GM13977 (cell line): ENCODE measurements at regions not wholly inside any gene's neighbourhood (a gene's known extent, or its start where the extent isn't known, plus 50 kb on each side); places are given as distances from the start of the nearest gene placed in this dataset.

Experiments
- DNase-seq: peaks from one replicate; pipeline ENCODE4 v3.0.0; 2012; ENCODE audit warnings: low spot score
- CTCF ChIP-seq: IDR thresholded peaks from 2 replicates; pipeline ENCODE4 v1.5.1; 2012; ENCODE audit warnings: mild to moderate bottlenecking, control low read depth; ENCODE audit not compliant: insufficient read depth; ENCODE audit errors: extremely low read depth, missing control alignments
- in situ Hi-C: fragments of 300-500 bp; cut with MboI; formaldehyde crosslinking; loops from one replicate; pipeline ENCODE4 v1.12.0; 2022; ENCODE audit warnings: low sequenced_read_pairs, low pct_unique_long_range_greater_than_20kb, mixed read lengths, inconsistent platforms; ENCODE audit not compliant: unreplicated experiment

GRCh38 chr18:73283788-73284187 lies 416.0 kb upstream of the NETO1 start:
- in situ Hi-C loops: no loop called here
- TF ChIP-seq CTCF: no peak
- no peak for DNase-seq

- in situ Hi-C loops: no loop called here
- no peak for TF ChIP-seq CTCF
- no peak for DNase-seq
Observed at GRCh38 chr18:73283032-73283431, 415.2 kb upstream of the NETO1 start.

GRCh38 chr18:73279498-73279897 lies 411.7 kb upstream of the NETO1 start:
- no peak for TF ChIP-seq CTCF
- in situ Hi-C loops: no loop called here
- DNase-seq: no peak

- in situ Hi-C loops: no loop called here
- no peak for DNase-seq
- TF ChIP-seq CTCF: no peak
Observed at GRCh38 chr18:73274812-73275621, 407.2 kb upstream of the NETO1 start.

- in situ Hi-C loops: no loop called here
- no peak for DNase-seq
- no peak for TF ChIP-seq CTCF
Observed at GRCh38 chr18:73270920-73271634, 403.3 kb upstream of the NETO1 start.

GRCh38 chr18:73264562-73264921 lies 396.8 kb upstream of the NETO1 start:
- no peak for TF ChIP-seq CTCF
- DNase-seq: no peak
- in situ Hi-C loops: no loop called here
